ENCODE measurements at regions not wholly inside any gene's neighbourhood (a gene's known extent, or its start where the extent isn't known, plus 50 kb on each side); places are given as distances from the start of the nearest gene placed in this dataset.

- no peak for TF ChIP-seq CTCF (IDR thresholded peaks at IDR 0.05 in 4 of 5, conservative IDR thresholded peaks at IDR 0.05 in 1 of 5)
- TF ChIP-seq POLR2A (IDR thresholded peaks at IDR 0.05): no peak
Observed at GRCh38 chr5:2471152-2471879, 280.2 kb downstream of the IRX2 start.
